H1 (cell line): ENCODE measurements at regions not wholly inside any gene's neighbourhood (a gene's known extent, or its start where the extent isn't known, plus 50 kb on each side); places are given as distances from the start of the nearest gene placed in this dataset.

Experiments used
- CTCF ChIA-PET: fragments of 300-600 bp; sonication (Branson Sonifier 250); formaldehyde crosslinking; loops from one replicate; lab custom pipeline; 2021; ENCODE audit not compliant: partially characterized antibody; lab: Charles Lee
- POLR2A ChIA-PET: fragments of 300-600 bp; sonication (Branson Sonifier 250); formaldehyde crosslinking; loops from one replicate; lab custom pipeline; 2021; ENCODE audit warnings: inconsistent platforms; ENCODE audit not compliant: partially characterized antibody; lab: Charles Lee
- DNase-seq, 2 experiments: peaks; one replicate each; pipeline versions ENCODE4 v3.0.0 to v3.0.0-alpha.2; 2010 to 2022; ENCODE audit warnings: low spot score in 2 of 2, low read depth in 1 of 2, mixed read lengths in 1 of 2
- FAIRE-seq: peaks from 2 replicates; lab custom pipeline; 2011; peaks lifted over from hg19 to GRCh38; lab: Jason Lieb, UNC
- H2AFZ ChIP-seq: 2 replicates; pipeline ENCODE4 v1.8.1; 2012; ENCODE audit warnings: low read length, inconsistent platforms
- H2AK5ac ChIP-seq: 2 replicates; pipeline ENCODE4 v1.6.1; 2013; ENCODE audit warnings: low read depth, low read length
- H2BK120ac ChIP-seq: replicated peaks from 2 replicates; pipeline ENCODE3; 2013; ENCODE audit warnings: low read depth, low read length, inconsistent platforms
- H2BK12ac ChIP-seq: 2 replicates; pipeline ENCODE4 v1.6.1; 2013; ENCODE audit warnings: low read depth, low read length
- H2BK15ac ChIP-seq: 2 replicates; pipeline ENCODE4 v1.6.1; 2013; ENCODE audit warnings: low read length
- H2BK20ac ChIP-seq: 2 replicates; pipeline ENCODE4 v1.6.1; 2013; ENCODE audit warnings: low read length
- H2BK5ac ChIP-seq: 2 replicates; pipeline ENCODE4 v1.6.1; 2013; ENCODE audit warnings: low read depth, low read length
- H3K14ac ChIP-seq: 2 replicates; pipeline ENCODE4 v1.6.1; 2013; ENCODE audit warnings: inconsistent platforms; ENCODE audit not compliant: insufficient read length
- H3K18ac ChIP-seq: 2 replicates; pipeline ENCODE4 v1.6.1; 2013; ENCODE audit warnings: low read length; ENCODE audit errors: extremely low read depth
- H3K23ac ChIP-seq: 2 replicates; pipeline ENCODE4 v1.6.1; 2013; ENCODE audit warnings: inconsistent platforms; ENCODE audit not compliant: insufficient read length
- H3K23me2 ChIP-seq: 2 replicates; pipeline ENCODE4 v1.6.1; 2013; ENCODE audit warnings: low read depth, low read length
- H3K27ac ChIP-seq: 2 replicates; pipeline ENCODE4 v1.6.1; 2011; ENCODE audit warnings: low read depth, low read length, inconsistent platforms
- H3K27me3 ChIP-seq, 4 experiments: replicated peaks in 1 of 4; 1 replicate in 1 of 4; 2 replicates in 3 of 4; pipeline versions ENCODE4 v1.6.1 to v1.8.1; 2011 to 2013; ENCODE audit warnings: low read length in 3 of 4, mild to moderate bottlenecking in 3 of 4, inconsistent platforms in 2 of 4, mixed read lengths in 2 of 4, moderate library complexity in 1 of 4; ENCODE audit not compliant: control insufficient read depth in 3 of 4, insufficient read depth in 3 of 4; ENCODE audit errors: extremely low read depth in 1 of 4
- H3K36me3 ChIP-seq, 4 experiments: 2 replicates each; pipeline versions ENCODE4 v1.6.1 to v1.8.1; 2011 to 2013; ENCODE audit warnings: mild to moderate bottlenecking in 4 of 4, low read length in 3 of 4, moderate library complexity in 2 of 4, control low read depth in 1 of 4, inconsistent platforms in 1 of 4; ENCODE audit not compliant: insufficient read depth in 4 of 4, control insufficient read depth in 2 of 4
- H3K4ac ChIP-seq: replicated peaks from 2 replicates; pipeline ENCODE3; 2013; ENCODE audit warnings: low read length, low read depth, mixed read lengths, inconsistent platforms; ENCODE audit not compliant: insufficient read length
- H3K4me1 ChIP-seq, 4 experiments: replicated peaks in 1 of 4; 1 replicate in 1 of 4; 2 replicates in 3 of 4; pipeline versions ENCODE4 v1.6.1 to v1.8.1; 2011 to 2013; ENCODE audit warnings: low read length in 3 of 4, inconsistent platforms in 2 of 4, mixed read lengths in 1 of 4; ENCODE audit not compliant: insufficient read depth in 4 of 4, control insufficient read depth in 3 of 4
- H3K4me2 ChIP-seq, 2 experiments: 2 replicates each; pipeline versions ENCODE4 v1.6.1 to v1.8.1; 2011 to 2013; ENCODE audit warnings: low read depth in 2 of 2, low read length in 2 of 2, control low read depth in 1 of 2, inconsistent platforms in 1 of 2, mild to moderate bottlenecking in 1 of 2; ENCODE audit not compliant: insufficient read depth in 1 of 2
- H3K4me3 ChIP-seq, 4 experiments: fragments of 200-600, 300-600 bp in 1 of 4; sonication (generic), shearing (Covaris generic), sonication (Bioruptor Twin) in 1 of 4; 2 replicates each; pipeline versions ENCODE4 v1.5.1 to v1.8.1; 2011 to 2016; ENCODE audit warnings: low read length in 4 of 4, low read depth in 3 of 4, control low read depth in 2 of 4, inconsistent platforms in 2 of 4, mild to moderate bottlenecking in 2 of 4, mixed read lengths in 1 of 4, moderate library complexity in 1 of 4; ENCODE audit not compliant: insufficient read depth in 2 of 4; ENCODE audit errors: extremely low read depth in 1 of 4
- H3K56ac ChIP-seq: replicated peaks from 2 replicates; pipeline ENCODE3; 2013; ENCODE audit warnings: low read depth, mild to moderate bottlenecking, mixed read lengths, low read length, inconsistent platforms; ENCODE audit not compliant: insufficient read length
- H3K79me1 ChIP-seq: 2 replicates; pipeline ENCODE4 v1.6.1; 2013; ENCODE audit warnings: low read depth, low read length, control low read depth
- H3K79me2 ChIP-seq, 2 experiments: 2 replicates each; pipeline versions ENCODE4 v1.6.1 to v1.8.1; 2012 to 2013; ENCODE audit warnings: low read length in 2 of 2, mild to moderate bottlenecking in 2 of 2, inconsistent platforms in 1 of 2; ENCODE audit not compliant: insufficient read depth in 2 of 2, control insufficient read depth in 1 of 2
- H3K9ac ChIP-seq, 4 experiments: replicated peaks in 1 of 4; 1 replicate in 1 of 4; 2 replicates in 3 of 4; pipeline versions ENCODE4 v1.6.1 to v1.8.1; 2011 to 2013; ENCODE audit warnings: low read depth in 3 of 4, low read length in 3 of 4, control low read depth in 2 of 4, mild to moderate bottlenecking in 2 of 4, moderate library complexity in 2 of 4, inconsistent platforms in 1 of 4; ENCODE audit errors: extremely low read depth in 1 of 4
- H3K9me3 ChIP-seq, 2 experiments: 2 replicates each; pipeline versions ENCODE4 v1.6.1 to v1.8.1; 2012 to 2013; ENCODE audit warnings: mild to moderate bottlenecking in 2 of 2, moderate library complexity in 2 of 2, control low read depth in 1 of 2, inconsistent platforms in 1 of 2, low read depth in 1 of 2, low read length in 1 of 2, mixed read lengths in 1 of 2; ENCODE audit not compliant: insufficient read depth in 2 of 2
- H4K20me1 ChIP-seq, 2 experiments: replicated peaks in 1 of 2; 2 replicates each; pipeline versions ENCODE3 to v1.8.1; 2011 to 2013; ENCODE audit warnings: inconsistent platforms in 2 of 2, low read length in 2 of 2, mild to moderate bottlenecking in 1 of 2; ENCODE audit not compliant: insufficient read depth in 2 of 2, control insufficient read depth in 1 of 2
- H4K5ac ChIP-seq: 2 replicates; pipeline ENCODE4 v1.6.1; 2013; ENCODE audit warnings: low read length, low read depth, mixed read lengths, inconsistent platforms; ENCODE audit not compliant: insufficient read length
- H4K8ac ChIP-seq: 2 replicates; pipeline ENCODE4 v1.8.0; 2013; ENCODE audit warnings: mild to moderate bottlenecking, moderate library complexity, low read length, inconsistent platforms; ENCODE audit not compliant: insufficient read depth; ENCODE audit errors: extremely low read depth
- H4K91ac ChIP-seq: replicated peaks from 2 replicates; pipeline ENCODE3; 2013; ENCODE audit warnings: low read length, mixed read lengths, inconsistent platforms; ENCODE audit not compliant: insufficient read length
- ASH2L ChIP-seq: fragments of 200-600, 300-600 bp; sonication (generic); IDR thresholded peaks from one replicate; pipeline ENCODE4 v1.7.1; 2017; ENCODE audit warnings: low read length
- BRCA1 ChIP-seq: IDR thresholded peaks from 2 replicates; pipeline ENCODE4 v1.6.1; 2012; ENCODE audit warnings: low read depth, low read length, improper control_type of control experiment
- CBX8 ChIP-seq: fragments of 300-800, 300-1000 bp; sonication (generic); IDR thresholded peaks from 2 replicates; pipeline ENCODE4 v1.7.1; 2016; ENCODE audit warnings: low read depth, low read length, borderline replicate concordance
- CHD1 ChIP-seq: IDR thresholded peaks from 2 replicates; pipeline ENCODE4 v1.6.1; 2012; ENCODE audit warnings: low read depth, low read length, improper control_type of control experiment
- EGR1 ChIP-seq: IDR thresholded peaks from 2 replicates; pipeline ENCODE4 v1.6.1; 2011; ENCODE audit warnings: low read depth, low read length, borderline replicate concordance
- GABPA ChIP-seq: IDR thresholded peaks from 2 replicates; pipeline ENCODE4 v1.6.1; 2011; ENCODE audit warnings: mild to moderate bottlenecking, low read length, moderate library complexity, borderline replicate concordance; ENCODE audit not compliant: insufficient read depth
- HDAC2 ChIP-seq, 2 experiments: fragments of 300-600 bp in 1 of 2; sonication (generic) in 1 of 2; IDR thresholded peaks; 2 replicates each; pipeline ENCODE4 v1.6.1; 2011 to 2012; ENCODE audit warnings: low read depth in 2 of 2, low read length in 2 of 2, mild to moderate bottlenecking in 2 of 2, moderate library complexity in 2 of 2, borderline replicate concordance in 1 of 2, inconsistent platforms in 1 of 2
- JUN ChIP-seq: IDR thresholded peaks from 2 replicates; pipeline ENCODE4 v1.6.1; 2011; ENCODE audit warnings: low read depth, mild to moderate bottlenecking, improper control_type of control experiment, low read length
- NANOG ChIP-seq: IDR thresholded peaks from 2 replicates; pipeline ENCODE4 v1.6.1; 2011; ENCODE audit warnings: low read length, low read depth, mild to moderate bottlenecking, inconsistent platforms; ENCODE audit not compliant: insufficient read depth, poor library complexity, severe bottlenecking
- NRF1 ChIP-seq: IDR thresholded peaks from 2 replicates; pipeline ENCODE4 v1.6.1; 2011; ENCODE audit warnings: mild to moderate bottlenecking, low read depth, low read length, improper control_type of control experiment
- SP4 ChIP-seq: IDR thresholded peaks from 2 replicates; pipeline ENCODE4 v1.6.1; 2012; ENCODE audit warnings: low read length, inconsistent platforms
- SRF ChIP-seq: IDR thresholded peaks from 2 replicates; pipeline ENCODE4 v1.6.1; 2011; ENCODE audit warnings: mild to moderate bottlenecking, low read depth, low read length, moderate library complexity
- TAF1 ChIP-seq: IDR thresholded peaks from 2 replicates; pipeline ENCODE4 v1.6.1; 2011; ENCODE audit warnings: mild to moderate bottlenecking, low read depth, low read length
- TAF7 ChIP-seq: optimal IDR thresholded peaks from 2 replicates; pipeline ENCODE3; 2011; ENCODE audit warnings: low read depth, mild to moderate bottlenecking, inconsistent platforms, low read length, moderate library complexity, borderline replicate concordance
- TCF12 ChIP-seq: IDR thresholded peaks from 2 replicates; pipeline ENCODE4 v1.6.1; 2011; ENCODE audit warnings: low read depth, mild to moderate bottlenecking, low read length
- WGBS, 2 experiments: shearing (Covaris generic) in 1 of 2; methylation state at CpG; one replicate each; pipeline versions ENCODE4 v1.1.6 to v1.1.7; 2013 to 2015; ENCODE audit warnings: low lambda C conversion rate in 2 of 2, mixed read lengths in 2 of 2, inconsistent platforms in 1 of 2, low coverage in 1 of 2, missing lambda C conversion rate in 1 of 2; ENCODE audit not compliant: insufficient replicate concordance in 2 of 2, insufficient coverage in 1 of 2, insufficient read length in 1 of 2; ENCODE audit errors: extremely low coverage in 1 of 2, missing lambda C conversion rate in 1 of 2; 5-methylcytosine and 5-hydroxymethylcytosine counted together

GRCh38 chr18:32875625-32876024, 102.8 kb upstream of the KLHL14 start:
- POLR2A ChIA-PET: no interaction called here

More at GRCh38 chr18:32875625-32876024, 102.8 kb upstream of the KLHL14 start:
- Histone ChIP-seq H3K23me2 (no peaks in the 10 kb centered on the region; the same call in 1 of the 2 replicates), H3K4me1 (peaks cover 0 to 2% (median 0%) of the 10 kb centered on the region in 4 experiments; a peak in 1 of 7 replicates), H2BK15ac (no peak overlapping the region), H4K5ac (no peak overlapping the region), H3K56ac (no peak overlapping the region), H3K79me1 (no peaks in the 10 kb centered on the region), H2BK12ac (no peak overlapping the region), H3K4me3 (no peak overlapping the region), H4K20me1 (no peaks in the 10 kb centered on the region), H3K9ac (no peak overlapping the region), H2BK120ac (no peak overlapping the region), H2BK5ac (no peak overlapping the region), H3K23ac (no peak overlapping the region), H4K8ac (no peak overlapping the region), H3K79me2 (no peaks in the 10 kb centered on the region), H3K18ac (no peak overlapping the region), H3K14ac (no peak overlapping the region), H4K91ac (no peak overlapping the region), H3K36me3 (no peaks in the 10 kb centered on the region), H3K4me2 (no peak overlapping the region), H2BK20ac (no peak overlapping the region), H3K4ac (no peak overlapping the region), H3K27me3 (no peaks in the 10 kb centered on the region), H3K9me3 (no peaks in the 10 kb centered on the region), H2AFZ (no peak overlapping the region), H3K27ac (no peak overlapping the region), H2AK5ac (no peak overlapping the region)
- FAIRE-seq (no peak), DNase-seq (no peak)
- WGBS, 2 experiments: 100% methylated on average over 1 of the region's 1 CpG; no CpG with 5 or more reads in 1 of the 2 experiments
- no peak for TF ChIP-seq GABPA
- no peak for TF ChIP-seq CHD1
- TF ChIP-seq TAF1: no peak
- no peak for TF ChIP-seq TCF12
- no peak for TF ChIP-seq NRF1
- no peak for TF ChIP-seq HDAC2 (IDR thresholded peaks at IDR 0.05; ENCODE audit: borderline replicate concordance in 1 of 2, low read depth in 2 of 2, low read length in 2 of 2)
- TF ChIP-seq TAF7: no peak
- TF ChIP-seq NANOG: no peak
- TF ChIP-seq SP4: no peak
- TF ChIP-seq ASH2L: no peak
- no peak for TF ChIP-seq BRCA1
- no peak for TF ChIP-seq JUN
- no peak for TF ChIP-seq CBX8
- no peak for TF ChIP-seq SRF
- no peak for TF ChIP-seq EGR1
- CTCF ChIA-PET: interaction anchor here (1.6 kb wide), 1 partner anchor 17 kb away, joined by 3 read pairs; no protein-coding TSS in a partner anchor
